UCSD-AML1 (cell line): ENCODE measurements at regions not wholly inside any gene's neighbourhood (a gene's known extent, or its start where the extent isn't known, plus 50 kb on each side); places are given as distances from the start of the nearest gene placed in this dataset.
"Not testable (repeated sequence)": the region's sequence is repeated elsewhere in the genome, so short reads cannot be mapped to it uniquely, and the experiment has no call there.

Experiments used
- DNase-seq: peaks from one replicate; lab custom pipeline; 2025; ENCODE audit not compliant: unreplicated experiment; lab: John Stamatoyannopoulos, UW

DNA sequence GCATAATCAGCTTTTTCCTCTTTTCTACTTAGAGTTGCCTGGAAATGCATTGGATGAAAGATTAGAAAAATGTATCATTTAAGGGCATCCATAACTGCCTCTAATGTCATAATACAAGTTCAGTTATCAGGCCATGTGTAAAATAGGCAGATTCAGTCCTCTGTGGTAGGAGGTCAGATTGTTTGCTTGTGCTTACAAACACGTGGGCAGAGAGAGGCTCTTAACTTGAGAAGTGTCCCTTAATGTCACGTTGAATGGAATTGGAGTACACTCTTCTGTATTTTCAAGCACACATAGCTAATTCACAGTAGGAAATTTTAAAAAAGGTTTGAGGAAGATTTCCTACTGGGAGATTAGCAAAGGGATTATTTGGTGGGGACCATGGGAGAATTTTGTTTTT, 359.8 kb upstream of the MTPN start:
- DNase-seq = no peak

DNA sequence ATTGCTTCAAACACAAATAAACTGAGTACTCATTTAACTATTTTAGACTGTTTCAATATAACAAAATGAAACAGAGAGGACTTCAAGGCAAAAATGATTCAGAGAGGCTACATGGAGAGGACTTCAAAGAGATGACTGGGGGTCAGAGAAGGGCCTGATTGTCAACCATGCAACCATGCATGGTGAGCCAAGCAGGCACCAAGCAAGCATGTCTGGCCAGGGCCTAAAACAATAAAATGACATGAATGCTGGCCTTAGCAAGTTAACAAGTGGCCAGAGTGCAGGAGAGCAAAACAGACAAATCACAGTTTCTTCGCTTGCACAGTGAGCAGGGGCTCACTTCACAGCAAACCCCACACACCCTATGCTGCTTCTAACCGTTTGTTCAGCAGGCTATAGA, 356.5 kb upstream of the MTPN start:
- DNase-seq = no peak

DNA sequence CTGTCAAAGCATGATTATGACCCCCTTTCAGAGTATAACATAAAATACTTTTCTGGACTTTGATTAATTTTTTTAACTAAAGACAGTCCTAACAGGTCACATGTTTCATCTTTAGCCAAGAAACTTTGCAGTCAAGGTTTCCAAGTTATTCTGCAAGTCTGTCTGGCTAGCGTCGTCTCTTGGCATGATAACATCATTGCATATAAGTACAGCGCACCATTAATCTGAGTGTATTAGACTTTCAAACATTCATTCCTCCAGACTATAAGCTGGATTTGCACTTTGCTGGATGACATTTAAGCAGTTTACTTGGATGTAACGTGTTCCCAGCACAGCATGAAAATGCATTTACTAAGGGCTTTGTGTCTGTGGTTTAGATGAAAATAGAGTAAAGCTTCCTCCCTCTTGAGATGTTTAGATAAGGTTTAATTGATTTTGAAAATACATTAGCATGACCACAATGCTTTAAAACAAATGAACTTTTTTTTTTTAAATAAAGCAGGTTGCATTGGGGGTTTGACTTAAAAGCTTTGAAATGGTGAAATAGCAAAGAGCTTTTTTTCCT, 349.0 kb upstream of the MTPN start:
- DNase-seq = no peak

DNA sequence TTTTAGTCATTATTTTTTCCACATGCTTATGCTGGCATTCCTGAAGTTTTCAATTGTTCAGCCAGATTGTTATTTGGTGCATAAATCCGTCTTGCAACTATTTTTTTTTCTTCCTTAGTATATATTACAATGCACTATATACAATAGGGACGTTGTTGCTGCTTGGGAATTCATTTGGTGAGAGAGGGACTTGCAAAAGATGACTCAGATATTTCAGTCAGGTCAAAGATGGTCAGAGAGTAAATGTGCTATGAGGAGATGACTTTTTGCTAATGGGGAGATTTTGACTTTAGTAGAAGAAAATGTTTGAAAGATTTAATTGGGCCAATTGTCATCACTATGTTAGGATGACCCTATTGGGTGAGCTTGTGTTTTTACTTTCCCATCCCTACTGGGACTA, 348.4 kb upstream of the MTPN start:
- DNase-seq = no peak

DNA sequence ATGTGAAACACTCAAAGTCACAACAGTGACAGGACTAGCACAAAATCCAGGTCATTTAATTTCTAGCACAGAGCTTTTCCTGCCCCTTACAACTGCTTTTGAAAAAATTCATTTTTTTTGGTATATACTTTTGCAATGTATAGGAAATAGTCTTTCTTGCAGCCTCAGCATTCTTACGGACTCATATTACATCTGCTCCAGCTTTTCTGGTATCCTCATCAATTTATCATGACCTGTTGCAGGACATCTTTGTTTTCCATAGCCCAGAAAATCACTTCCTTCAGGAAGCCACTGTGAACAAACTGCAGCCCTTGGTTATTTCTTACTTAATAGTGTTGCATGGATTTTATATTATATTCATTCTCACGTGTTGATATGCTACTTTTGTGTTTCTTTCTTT, 347.9 kb upstream of the MTPN start:
- DNase-seq = no peak

DNA sequence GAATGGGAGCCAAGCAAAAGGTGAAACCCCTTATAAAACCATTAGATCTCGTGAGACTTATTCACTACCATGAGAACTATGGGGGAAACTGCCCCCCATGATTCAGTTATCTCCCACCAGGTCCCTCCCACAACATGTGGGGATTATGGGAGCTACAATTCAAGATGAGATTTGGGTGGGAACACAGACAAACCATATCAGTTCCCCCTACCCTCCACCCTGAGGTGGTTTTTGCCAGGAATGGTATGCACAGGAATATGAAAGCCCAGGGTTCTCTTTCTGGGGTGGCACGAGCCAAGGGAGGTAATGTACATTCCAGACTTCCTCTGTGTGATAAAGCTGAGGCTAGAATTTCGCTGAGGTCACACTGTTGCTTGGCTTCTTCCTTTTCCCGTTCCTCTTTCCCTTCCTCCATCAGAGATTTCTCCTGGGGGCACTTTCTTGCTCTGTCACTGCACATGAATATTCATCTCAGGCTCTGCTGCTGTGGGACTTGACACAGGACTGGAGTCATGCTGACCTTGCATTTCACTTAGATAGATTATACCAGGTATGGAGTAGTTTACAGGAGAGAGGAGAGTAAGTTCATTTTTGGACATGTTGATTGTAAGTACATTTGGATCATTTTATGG, 347.0 kb upstream of the MTPN start:
- no peak for DNase-seq

DNA sequence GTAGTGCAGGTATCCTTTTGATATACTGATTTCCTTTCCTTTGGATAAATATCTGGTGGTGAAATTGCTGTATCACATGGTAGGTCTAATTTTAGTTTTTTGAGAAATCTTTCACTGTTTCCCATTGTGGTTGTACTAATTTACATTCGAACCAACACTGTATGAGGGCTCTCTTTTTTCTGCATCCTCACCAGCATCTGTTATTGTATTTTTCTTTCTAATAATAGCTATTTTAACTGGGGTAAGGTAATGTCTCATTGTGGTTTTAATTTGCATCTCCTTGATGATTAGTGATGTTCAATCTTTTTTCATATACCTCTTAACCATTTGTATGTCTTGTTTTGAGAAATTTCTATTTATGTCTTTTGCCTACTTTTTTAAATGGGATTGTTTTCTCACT, 335.4 kb upstream of the MTPN start:
- DNase-seq = no peak

DNA sequence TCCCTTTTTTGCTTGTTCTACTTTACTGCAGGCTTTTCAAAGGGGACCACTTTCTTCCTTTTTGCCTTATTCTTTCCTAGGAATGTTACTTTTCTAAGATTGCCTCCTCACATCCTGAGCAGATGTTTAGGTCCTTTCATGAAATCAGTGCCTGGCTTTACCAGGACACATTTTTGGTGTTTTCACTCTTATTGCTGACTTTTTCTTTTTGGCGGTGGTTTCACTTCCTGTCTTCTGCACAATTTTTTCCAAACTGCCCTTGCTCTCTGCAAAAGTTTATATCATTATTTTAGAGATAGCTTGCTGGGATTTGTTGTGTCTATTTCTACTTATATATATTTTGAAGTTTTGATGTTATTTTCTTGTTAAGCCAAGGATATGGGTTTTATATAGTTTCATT, 332.2 kb upstream of the MTPN start:
- DNase-seq = no peak

DNA sequence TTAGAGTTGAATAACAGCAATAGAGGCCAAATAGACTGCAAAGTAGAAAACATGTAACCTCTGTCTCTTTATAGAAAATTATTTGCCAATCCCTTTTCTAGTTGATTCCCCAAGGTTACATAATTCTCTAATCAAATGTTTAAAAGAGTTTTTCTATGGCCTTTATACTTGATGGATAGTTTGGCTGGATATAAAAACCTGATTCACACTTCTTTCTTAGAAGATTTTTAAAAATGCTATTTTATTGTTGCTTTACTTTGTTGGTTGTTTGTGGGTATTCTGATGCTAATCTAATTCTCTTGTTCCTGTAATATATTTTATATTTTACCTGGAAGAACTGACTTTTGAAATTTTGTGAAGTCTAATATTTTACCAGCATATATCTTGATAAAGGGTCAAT, 331.1 kb upstream of the MTPN start:
- no peak for DNase-seq

DNA sequence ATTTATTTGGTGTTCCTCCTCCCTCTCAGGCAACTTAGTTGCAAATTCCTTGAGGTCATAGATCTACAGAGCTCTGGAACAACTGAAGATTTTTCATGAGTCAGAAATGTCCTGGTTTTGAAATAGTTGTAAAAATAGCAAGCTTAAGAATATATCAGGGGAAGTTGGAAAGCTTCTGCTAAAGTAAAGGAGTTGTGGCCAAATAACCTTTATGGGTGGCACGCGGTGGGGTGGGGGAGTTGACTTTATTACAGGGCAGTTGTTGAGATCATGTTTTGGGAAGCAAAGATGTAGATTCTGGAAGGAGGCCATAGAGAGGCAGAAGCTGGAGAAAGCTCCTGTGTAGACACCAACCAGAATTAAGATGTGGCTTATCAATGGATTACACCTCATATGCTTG, 326.0 kb upstream of the MTPN start:
- no peak for DNase-seq

DNA sequence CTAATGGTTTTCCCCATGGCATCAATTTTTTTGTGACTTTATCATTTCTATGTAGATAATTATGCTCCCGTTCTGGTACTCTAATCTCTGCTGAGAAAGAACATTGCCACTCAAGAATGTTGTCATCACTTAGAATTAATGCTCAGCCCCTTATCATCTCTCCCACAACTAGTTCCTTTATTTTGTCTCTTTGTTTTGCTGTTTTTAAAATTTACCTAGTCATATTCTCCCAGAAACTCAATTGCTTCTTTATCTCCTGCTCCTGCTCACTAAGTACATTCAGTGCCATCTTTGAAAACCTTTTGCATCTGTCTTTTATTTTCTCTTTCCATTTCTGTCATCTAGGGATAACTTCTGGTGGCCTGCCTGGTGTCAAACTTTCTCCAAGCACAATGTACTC, 324.9 kb upstream of the MTPN start:
- DNase-seq = no peak

DNA sequence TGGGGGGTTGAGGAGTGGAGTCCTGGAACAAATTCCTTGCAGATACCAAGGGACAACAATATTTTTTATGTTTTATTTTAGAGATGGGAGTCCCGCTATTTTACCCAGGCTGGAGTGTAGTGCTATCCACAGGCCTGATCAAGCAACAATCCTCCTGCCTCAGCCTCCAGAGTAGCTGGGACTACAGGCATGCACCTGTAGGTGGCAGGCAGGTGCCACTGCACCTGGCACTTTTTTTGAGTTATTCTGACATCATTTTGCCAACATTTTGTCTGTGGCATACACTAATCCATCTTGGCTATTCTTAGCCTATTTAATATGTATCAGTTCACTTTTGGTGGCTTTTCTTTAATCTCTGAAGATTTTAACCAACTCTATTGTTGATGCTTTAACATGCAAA, 317.8 kb upstream of the MTPN start:
- DNase-seq = no peak

DNA sequence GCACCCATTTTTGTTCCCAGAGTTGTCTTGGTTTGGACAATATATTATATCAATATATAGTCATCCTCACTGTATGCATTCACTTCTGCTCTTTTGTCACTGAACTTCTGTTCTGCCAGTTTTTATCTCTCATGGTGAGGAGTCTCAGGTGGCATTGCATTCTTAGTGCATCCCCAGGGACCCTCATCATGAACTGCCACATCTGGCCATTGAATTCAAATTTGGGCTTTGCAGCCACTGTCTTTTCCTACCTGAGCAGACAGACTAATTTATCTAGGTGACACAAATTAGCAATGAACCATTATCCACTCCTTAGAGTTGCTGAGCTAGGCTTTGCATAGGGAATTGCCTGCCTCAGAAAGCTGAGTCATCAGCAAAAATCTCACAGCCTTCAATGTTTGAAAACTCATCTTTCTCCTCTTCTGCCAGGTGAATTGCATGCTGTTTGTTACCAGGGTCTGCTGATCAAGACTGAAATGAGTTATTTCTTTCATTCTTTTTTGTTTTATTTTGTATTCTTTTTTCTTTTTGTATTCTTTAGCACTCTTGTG, 316.8 kb upstream of the MTPN start:
- no peak for DNase-seq

DNA sequence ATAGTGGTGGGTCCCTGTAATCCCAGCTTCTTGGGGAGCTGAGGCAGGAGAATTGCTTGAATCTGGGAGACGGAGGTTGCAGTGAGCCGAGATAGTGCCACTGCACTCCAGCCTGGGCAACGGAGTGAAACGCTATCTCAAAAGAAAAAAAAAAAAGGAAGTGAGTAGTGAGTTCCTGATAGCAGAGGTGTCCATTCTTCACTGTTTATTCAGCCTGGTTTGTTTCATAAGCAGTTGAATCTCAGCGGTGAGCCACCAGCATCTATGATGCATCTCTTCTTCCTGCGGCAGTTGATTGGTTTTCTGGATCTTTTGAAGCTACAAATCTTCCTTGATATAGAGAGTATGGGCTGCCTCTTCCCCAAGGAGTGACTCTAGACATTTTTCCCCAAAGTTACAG, 316.1 kb upstream of the MTPN start:
- no peak for DNase-seq

DNA sequence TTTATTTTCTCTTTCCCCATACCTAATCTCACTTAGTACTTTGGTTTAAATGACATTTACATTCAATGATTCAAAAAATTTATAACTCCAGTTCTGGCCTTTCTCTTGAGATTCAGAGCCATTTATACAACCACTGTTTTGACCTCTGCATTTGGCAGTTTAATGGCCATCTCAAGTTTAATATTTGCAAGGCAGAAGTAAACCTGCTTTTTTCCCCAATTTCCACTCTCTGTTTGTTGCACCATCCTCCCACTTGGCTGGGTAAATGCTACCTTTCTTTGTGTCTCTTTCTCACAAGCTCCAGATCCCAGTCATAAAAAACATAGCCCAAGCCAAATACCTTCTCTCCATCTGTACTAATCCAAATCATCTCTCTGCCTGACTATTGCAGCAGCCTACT, 315.2 kb upstream of the MTPN start:
- DNase-seq = no peak

DNA sequence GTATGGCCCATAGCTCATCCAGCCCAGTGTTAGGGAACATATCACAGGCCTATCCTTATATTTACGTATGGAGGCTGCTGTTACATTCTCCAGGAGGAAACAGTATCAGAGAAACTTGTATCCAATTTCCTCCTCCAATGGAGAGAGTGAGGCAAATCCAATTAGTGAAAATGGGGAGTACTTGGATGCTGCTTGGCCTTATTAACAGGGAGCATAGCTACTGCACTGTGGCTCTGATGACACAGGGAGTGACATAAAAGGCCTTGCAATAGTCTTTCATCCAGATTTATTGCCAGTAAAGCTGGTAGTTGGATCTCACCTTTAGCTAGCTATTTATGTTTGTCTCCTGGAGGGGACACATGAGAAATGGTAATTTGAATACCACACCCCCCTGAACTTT, 313.2 kb upstream of the MTPN start:
- DNase-seq = no peak

DNA sequence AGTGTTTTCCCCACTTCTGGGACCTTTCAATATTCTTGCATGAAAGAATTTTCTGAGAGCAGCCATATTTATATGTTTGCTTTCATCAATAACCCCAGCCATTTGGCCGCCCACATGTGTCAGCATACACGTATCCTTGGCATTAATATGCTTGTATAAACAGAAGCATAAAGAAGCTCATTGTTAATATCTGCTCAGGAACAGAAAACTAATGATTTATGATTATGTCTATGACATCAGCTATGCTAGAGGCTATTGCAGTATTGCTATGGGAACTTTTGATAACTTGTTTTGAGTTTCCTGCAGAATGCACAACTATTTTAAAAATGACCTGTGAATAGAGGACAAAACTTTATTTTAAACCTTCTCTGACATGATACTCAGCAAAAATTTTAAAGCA, 300.9 kb upstream of the MTPN start:
- no peak for DNase-seq

DNA sequence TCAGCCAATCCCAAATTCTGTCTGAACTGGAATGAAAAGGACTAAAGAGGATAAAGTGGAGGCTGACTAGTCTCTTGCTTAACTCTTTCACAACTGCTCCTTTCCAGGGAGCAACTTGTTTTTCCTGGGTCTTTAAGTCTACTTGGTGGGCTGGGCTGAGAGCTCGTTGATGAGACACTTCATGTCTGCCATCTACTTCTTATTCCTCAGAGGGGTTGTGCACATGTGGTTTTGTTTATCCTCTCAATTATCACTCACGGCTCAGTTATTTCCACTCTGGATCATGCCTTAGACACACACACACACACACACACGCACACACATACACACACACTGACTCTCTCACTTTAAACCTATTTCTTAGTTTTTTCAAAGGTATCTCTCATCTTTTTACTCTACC, 298.6 kb upstream of the MTPN start:
- DNase-seq = no peak

DNA sequence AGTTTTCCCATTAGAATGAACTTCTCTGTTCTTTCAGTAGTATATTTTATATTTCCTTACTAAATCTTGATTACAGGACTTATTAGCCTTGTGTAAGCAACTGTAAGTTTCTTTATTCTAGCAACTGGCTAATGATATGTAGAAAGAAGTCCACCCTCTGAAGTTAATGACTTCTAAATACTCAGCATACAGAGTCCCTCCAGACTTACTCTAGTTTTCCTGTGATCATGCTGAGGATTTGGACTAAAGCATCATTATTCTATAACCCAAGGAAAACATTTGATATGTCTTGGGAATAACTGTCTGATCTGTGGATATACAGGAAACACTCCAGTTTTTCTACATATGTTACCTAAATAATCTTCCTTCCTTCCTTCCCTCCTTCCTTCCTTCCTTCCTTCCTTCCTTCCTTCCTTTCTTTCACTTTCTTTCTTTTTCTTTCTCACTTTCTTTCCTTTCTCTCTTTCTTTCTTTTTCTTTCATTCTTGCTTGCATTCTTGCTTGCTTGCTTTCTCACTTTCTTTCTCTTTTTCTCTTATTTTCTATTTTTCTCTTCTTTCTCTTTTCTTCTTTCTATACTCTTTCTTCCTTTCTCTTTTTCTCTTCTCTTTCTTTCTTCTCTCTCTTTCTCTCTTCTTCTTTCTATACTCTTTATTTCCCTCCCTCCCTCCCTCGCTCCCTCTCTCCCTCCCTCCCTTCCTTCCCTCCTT, 297.6 kb upstream of the MTPN start:
- DNase-seq = no peak

DNA sequence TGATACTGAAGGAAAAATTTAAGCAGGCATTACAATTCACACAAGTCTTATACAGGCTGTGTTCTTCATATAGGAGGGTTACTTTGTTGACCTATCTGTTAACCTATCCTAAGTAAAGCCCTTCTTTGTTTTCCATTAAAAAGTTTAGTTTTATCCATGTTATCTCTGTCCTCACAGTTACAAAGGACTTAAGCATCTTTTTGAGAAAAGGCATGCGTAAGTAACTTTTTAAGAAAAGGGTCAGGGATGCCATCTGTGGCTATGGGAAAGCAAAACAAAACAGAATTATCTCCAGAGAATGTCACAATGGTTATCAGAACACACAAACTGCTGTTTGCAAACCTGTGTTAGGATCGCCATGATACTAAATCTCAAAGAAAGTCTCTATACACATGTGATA, 295.8 kb upstream of the MTPN start:
- DNase-seq = no peak

DNA sequence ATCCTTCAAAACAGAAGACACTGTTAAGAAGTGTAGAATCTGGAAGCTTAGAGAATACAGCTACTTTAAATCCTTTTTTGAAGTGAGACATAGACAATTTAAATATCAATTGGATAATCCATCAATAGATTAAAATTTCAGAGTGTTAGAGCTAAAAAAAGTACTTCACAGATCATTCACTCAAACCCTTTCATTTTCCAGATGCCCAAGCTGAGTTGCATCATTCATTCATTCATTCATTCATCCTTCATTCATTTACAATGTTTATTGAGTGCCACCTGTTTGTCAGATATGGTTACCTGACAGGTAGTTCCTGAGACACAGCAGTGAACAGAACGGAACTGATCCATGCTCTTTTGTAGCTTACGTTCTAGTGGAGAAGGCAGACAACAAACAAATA, 290.7 kb upstream of the MTPN start:
- no peak for DNase-seq

DNA sequence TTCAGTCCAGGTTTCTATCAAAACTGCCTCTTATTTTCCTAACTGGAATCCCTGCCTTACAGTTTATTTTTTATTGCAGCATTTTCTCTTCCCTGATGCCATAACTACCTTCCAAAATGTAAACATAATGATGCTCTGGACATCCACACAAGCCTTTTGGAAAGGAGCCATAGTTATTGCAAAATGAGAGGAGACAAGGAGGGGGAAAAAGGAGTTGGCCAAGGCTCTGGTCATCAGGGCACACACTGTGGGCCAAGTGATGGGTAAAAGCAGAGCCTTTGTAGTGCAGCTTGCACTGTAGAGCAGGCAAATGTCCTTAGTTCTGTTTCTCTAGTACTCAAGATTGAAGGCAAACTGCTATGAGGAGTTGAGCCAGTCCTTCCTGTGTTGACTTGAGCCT, 289.3 kb upstream of the MTPN start:
- DNase-seq = no peak

DNA sequence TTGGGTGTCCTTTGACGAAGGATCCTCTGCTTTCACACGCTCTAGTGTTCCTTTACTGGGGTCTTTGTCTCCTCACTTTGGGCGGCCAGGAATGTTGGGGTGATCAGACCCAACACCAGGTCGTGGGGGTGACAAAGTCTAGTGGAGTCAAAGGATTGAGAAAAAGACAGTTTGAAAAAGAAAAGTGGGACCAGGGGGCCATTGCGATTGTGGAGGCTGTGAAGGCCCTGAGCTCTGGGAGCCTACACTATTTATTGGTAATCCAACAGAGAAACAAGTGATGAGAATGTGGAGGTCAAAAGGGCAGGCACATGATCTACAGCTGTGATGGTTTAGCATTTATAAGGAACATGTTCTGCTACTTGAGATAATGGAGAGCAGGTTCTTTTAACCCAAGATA, 287.1 kb upstream of the MTPN start:
- not testable (repeated sequence) for DNase-seq
